HEK293 (cell line): ENCODE measurements at regions not wholly inside any gene's neighbourhood (a gene's known extent, or its start where the extent isn't known, plus 50 kb on each side); places are given as distances from the start of the nearest gene placed in this dataset.

Source experiments
- CTCF ChIA-PET: fragments of 350-600 bp; formaldehyde crosslinking; extraction: SDS; loops from one replicate; lab custom pipeline; 2021; ENCODE audit warnings: antibody characterized with exemption; lab: Yijun Ruan, JAX
- POLR2A ChIA-PET: fragments of 300-600 bp; formaldehyde crosslinking; extraction: SDS; loops from one replicate; lab custom pipeline; 2020; ENCODE audit warnings: antibody characterized with exemption, inconsistent platforms; lab: Yijun Ruan, JAX
- H3K27ac ChIP-seq: fragments of 200-500 bp; sonication (Bioruptor generic); 2 replicates; pipeline ENCODE4 v1.5.1; 2014; ENCODE audit warnings: low read depth, low read length, control low read depth, inconsistent platforms; ENCODE audit errors: extremely low read depth
- H3K36me3 ChIP-seq, 2 experiments: fragments of 200-500 bp in 1 of 2; sonication (Bioruptor generic) in 1 of 2; 1 replicate in 1 of 2; 2 replicates in 1 of 2; pipeline ENCODE4 v1.5.1; 2014 to 2017; ENCODE audit warnings: inconsistent platforms in 2 of 2, low read length in 2 of 2; ENCODE audit not compliant: control insufficient read depth in 2 of 2, insufficient read depth in 1 of 2
- H3K4me1 ChIP-seq: fragments of 200-500 bp; sonication (Bioruptor generic); 2 replicates; pipeline ENCODE4 v1.5.1; 2014; ENCODE audit warnings: mild to moderate bottlenecking, low read length, inconsistent platforms; ENCODE audit not compliant: control insufficient read depth, insufficient read depth
- H3K4me3 ChIP-seq: 2 replicates; pipeline ENCODE4 v1.5.1; 2011; ENCODE audit warnings: low read depth, mild to moderate bottlenecking, control low read depth, low read length, moderate library complexity
- H3K9me3 ChIP-seq: fragments of 200-500 bp; sonication (Bioruptor generic); 2 replicates; pipeline ENCODE4 v1.5.1; 2014; ENCODE audit warnings: low read depth, low read length, inconsistent platforms; ENCODE audit not compliant: control insufficient read depth, insufficient read depth
- FEZF1 ChIP-seq: fragments of 450-650 bp; formaldehyde crosslinking; IDR thresholded peaks from 2 replicates; pipeline ENCODE4 v1.5.1; 2016; ENCODE audit warnings: missing biosample characterization, missing genetic modification characterization
- GFI1B ChIP-seq: fragments of 450-650 bp; formaldehyde crosslinking; IDR thresholded peaks from 2 replicates; pipeline ENCODE4 v1.5.1; 2016; ENCODE audit warnings: missing biosample characterization, missing genetic modification characterization
- HOXD13 ChIP-seq: sonication (generic); formaldehyde crosslinking; IDR thresholded peaks from 2 replicates; pipeline ENCODE4 v1.8.0; 2022; ENCODE audit warnings: missing genetic modification reagents, borderline replicate concordance
- KLF9 ChIP-seq: fragments of 450-650 bp; formaldehyde crosslinking; IDR thresholded peaks from 2 replicates; pipeline ENCODE4 v1.5.1; 2016; ENCODE audit warnings: missing biosample characterization, missing genetic modification characterization, low read depth
- PRDM1 ChIP-seq: fragments of 450-650 bp; formaldehyde crosslinking; IDR thresholded peaks from 2 replicates; pipeline ENCODE4; 2016; ENCODE audit warnings: missing biosample characterization, missing genetic modification characterization
- SALL2 ChIP-seq: fragments of 450-650 bp; formaldehyde crosslinking; IDR thresholded peaks from 2 replicates; pipeline ENCODE4 v1.5.0; 2017; ENCODE audit warnings: missing biosample characterization, mild to moderate bottlenecking, missing genetic modification characterization, borderline replicate concordance
- SP3 ChIP-seq: fragments of 450-650 bp; formaldehyde crosslinking; IDR thresholded peaks from 2 replicates; pipeline ENCODE4 v1.5.1; 2016; ENCODE audit warnings: missing biosample characterization, missing genetic modification characterization
- TCF7L2 ChIP-seq: IDR thresholded peaks from 2 replicates; pipeline ENCODE4 v1.6.1; 2011; ENCODE audit warnings: low read depth, mild to moderate bottlenecking, inconsistent platforms, low read length, moderate library complexity, borderline replicate concordance
- YY2 ChIP-seq: fragments of 450-650 bp; formaldehyde crosslinking; IDR thresholded peaks from 2 replicates; pipeline ENCODE4 v1.5.1; 2016; ENCODE audit warnings: missing biosample characterization, missing genetic modification characterization
- ZBTB7A ChIP-seq: fragments of 450-650 bp; formaldehyde crosslinking; IDR thresholded peaks from 2 replicates; pipeline ENCODE4 v1.5.1; 2016; ENCODE audit warnings: low read depth, missing biosample characterization, missing genetic modification characterization
- ZNF324 ChIP-seq: fragments of 450-650 bp; formaldehyde crosslinking; IDR thresholded peaks from 2 replicates; pipeline ENCODE4 v1.5.1; 2016; ENCODE audit warnings: missing biosample characterization, missing genetic modification characterization
- ZNF341 ChIP-seq: fragments of 450-650 bp; formaldehyde crosslinking; IDR thresholded peaks from 2 replicates; pipeline ENCODE4; 2016; ENCODE audit warnings: low read depth, missing biosample characterization, missing genetic modification characterization
- ZNF514 ChIP-seq: fragments of 450-650 bp; formaldehyde crosslinking; IDR thresholded peaks from 2 replicates; pipeline ENCODE4 v1.5.1; 2016; ENCODE audit warnings: missing biosample characterization, missing genetic modification characterization
- ZNF600 ChIP-seq: fragments of 450-650 bp; formaldehyde crosslinking; IDR thresholded peaks from 2 replicates; pipeline ENCODE4 v1.5.1; 2016; ENCODE audit warnings: missing biosample characterization, missing genetic modification characterization
- ZNF660 ChIP-seq: fragments of 450-650 bp; IDR thresholded peaks from 2 replicates; pipeline ENCODE4 v1.5.1; 2018; ENCODE audit warnings: missing biosample characterization, mild to moderate bottlenecking, missing genetic modification characterization
- ZNF76 ChIP-seq: fragments of 450-650 bp; formaldehyde crosslinking; IDR thresholded peaks from 2 replicates; pipeline ENCODE4; 2016; ENCODE audit warnings: low read depth, missing biosample characterization, missing genetic modification characterization, borderline replicate concordance
- ZSCAN16 ChIP-seq: fragments of 450-650 bp; formaldehyde crosslinking; IDR thresholded peaks from 2 replicates; pipeline ENCODE4 v1.5.1; 2016; ENCODE audit warnings: missing biosample characterization, missing genetic modification characterization
- ZSCAN18 ChIP-seq: fragments of 450-650 bp; formaldehyde crosslinking; IDR thresholded peaks from 2 replicates; pipeline ENCODE4 v1.5.1; 2016; ENCODE audit warnings: missing biosample characterization, missing genetic modification characterization
- ZSCAN30 ChIP-seq: fragments of 450-650 bp; IDR thresholded peaks from 2 replicates; pipeline ENCODE4 v1.5.1; 2018; ENCODE audit warnings: missing biosample characterization, mild to moderate bottlenecking, missing genetic modification characterization, moderate library complexity
- TF ChIP-seq, protein P1 (sequence below): fragments of 450-650 bp; formaldehyde crosslinking; IDR thresholded peaks from 2 replicates; pipeline ENCODE4 v1.5.1; 2016; ENCODE audit warnings: missing biosample characterization, missing genetic modification characterization, low read depth
- TF ChIP-seq, protein P2 (sequence below): fragments of 450-650 bp; formaldehyde crosslinking; IDR thresholded peaks from 2 replicates; pipeline ENCODE4 v1.5.1; 2016; ENCODE audit warnings: missing biosample characterization, missing genetic modification characterization, borderline replicate concordance
- TF ChIP-seq, protein P3 (sequence below): fragments of 450-650 bp; formaldehyde crosslinking; IDR thresholded peaks from 2 replicates; pipeline ENCODE4 v1.5.1; 2016; ENCODE audit warnings: missing biosample characterization, missing genetic modification characterization, low read depth

- TF ChIP-seq ZNF660 (tag by site-specific recombination) (no peak), TCF7L2 (no peak), GFI1B (tag by site-specific recombination) (no peak), KLF9 (no peak), PRDM1 (tag by site-specific recombination) (no peak), ZSCAN18 (no peak)
Observed at GRCh38 chr20:22909436-22909835, 125.7 kb upstream of the SSTR4 start (continued).

DNA sequence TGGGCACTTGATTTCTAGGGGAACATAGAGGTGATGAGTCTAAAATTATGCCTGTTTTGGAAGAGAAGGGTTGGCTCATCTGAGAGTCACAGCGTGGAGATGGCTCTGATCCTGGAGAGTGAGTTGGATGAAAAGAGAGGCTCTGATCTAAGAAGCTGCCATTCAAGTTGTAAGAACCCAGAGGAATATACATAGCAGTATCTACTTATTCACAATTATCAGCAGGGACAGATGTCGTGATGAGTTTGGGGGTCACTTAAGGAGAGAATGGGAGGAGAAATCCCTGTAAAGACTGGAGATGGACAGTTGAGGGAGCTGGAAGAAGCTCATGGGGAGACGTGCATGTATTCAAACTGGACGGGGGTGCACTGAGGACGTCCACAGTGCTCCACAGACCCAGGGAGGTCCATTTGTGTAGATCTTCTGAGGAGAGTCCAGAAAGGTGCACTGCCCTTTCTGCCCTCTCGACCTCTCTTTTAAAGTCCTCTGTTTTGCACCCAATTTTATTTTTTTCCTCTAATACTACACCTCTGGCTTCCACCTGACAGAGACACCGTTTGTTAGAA, 124.7 kb upstream of the SSTR4 start:
- no peak overlapping the region for H3K4me3 ChIP-seq
- no peak overlapping the region for H3K27ac ChIP-seq
- H3K9me3 ChIP-seq, result no peaks in the 10 kb centered on the region
- ChIA-PET CTCF (interaction anchor here (0.5 to 0.7 kb wide), 2 partner anchors 63 to 440 kb away, joined by 3 read pairs; no protein-coding TSS in a partner anchor), POLR2A (no interaction called here)
- no peaks in the 10 kb centered on the region for H3K4me1 ChIP-seq
- no peaks in the 10 kb centered on the region for H3K36me3 ChIP-seq
- no peak for TF ChIP-seq ZNF324 (tag by site-specific recombination)
- TF ChIP-seq, protein P1, sequence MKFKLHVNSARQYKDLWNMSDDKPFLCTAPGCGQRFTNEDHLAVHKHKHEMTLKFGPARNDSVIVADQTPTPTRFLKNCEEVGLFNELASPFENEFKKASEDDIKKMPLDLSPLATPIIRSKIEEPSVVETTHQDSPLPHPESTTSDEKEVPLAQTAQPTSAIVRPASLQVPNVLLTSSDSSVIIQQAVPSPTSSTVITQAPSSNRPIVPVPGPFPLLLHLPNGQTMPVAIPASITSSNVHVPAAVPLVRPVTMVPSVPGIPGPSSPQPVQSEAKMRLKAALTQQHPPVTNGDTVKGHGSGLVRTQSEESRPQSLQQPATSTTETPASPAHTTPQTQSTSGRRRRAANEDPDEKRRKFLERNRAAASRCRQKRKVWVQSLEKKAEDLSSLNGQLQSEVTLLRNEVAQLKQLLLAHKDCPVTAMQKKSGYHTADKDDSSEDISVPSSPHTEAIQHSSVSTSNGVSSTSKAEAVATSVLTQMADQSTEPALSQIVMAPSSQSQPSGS (tag by site-specific recombination), result no peak
- TF ChIP-seq HOXD13 (CRISPR knock-in tag), result no peak
- TF ChIP-seq, protein P2, sequence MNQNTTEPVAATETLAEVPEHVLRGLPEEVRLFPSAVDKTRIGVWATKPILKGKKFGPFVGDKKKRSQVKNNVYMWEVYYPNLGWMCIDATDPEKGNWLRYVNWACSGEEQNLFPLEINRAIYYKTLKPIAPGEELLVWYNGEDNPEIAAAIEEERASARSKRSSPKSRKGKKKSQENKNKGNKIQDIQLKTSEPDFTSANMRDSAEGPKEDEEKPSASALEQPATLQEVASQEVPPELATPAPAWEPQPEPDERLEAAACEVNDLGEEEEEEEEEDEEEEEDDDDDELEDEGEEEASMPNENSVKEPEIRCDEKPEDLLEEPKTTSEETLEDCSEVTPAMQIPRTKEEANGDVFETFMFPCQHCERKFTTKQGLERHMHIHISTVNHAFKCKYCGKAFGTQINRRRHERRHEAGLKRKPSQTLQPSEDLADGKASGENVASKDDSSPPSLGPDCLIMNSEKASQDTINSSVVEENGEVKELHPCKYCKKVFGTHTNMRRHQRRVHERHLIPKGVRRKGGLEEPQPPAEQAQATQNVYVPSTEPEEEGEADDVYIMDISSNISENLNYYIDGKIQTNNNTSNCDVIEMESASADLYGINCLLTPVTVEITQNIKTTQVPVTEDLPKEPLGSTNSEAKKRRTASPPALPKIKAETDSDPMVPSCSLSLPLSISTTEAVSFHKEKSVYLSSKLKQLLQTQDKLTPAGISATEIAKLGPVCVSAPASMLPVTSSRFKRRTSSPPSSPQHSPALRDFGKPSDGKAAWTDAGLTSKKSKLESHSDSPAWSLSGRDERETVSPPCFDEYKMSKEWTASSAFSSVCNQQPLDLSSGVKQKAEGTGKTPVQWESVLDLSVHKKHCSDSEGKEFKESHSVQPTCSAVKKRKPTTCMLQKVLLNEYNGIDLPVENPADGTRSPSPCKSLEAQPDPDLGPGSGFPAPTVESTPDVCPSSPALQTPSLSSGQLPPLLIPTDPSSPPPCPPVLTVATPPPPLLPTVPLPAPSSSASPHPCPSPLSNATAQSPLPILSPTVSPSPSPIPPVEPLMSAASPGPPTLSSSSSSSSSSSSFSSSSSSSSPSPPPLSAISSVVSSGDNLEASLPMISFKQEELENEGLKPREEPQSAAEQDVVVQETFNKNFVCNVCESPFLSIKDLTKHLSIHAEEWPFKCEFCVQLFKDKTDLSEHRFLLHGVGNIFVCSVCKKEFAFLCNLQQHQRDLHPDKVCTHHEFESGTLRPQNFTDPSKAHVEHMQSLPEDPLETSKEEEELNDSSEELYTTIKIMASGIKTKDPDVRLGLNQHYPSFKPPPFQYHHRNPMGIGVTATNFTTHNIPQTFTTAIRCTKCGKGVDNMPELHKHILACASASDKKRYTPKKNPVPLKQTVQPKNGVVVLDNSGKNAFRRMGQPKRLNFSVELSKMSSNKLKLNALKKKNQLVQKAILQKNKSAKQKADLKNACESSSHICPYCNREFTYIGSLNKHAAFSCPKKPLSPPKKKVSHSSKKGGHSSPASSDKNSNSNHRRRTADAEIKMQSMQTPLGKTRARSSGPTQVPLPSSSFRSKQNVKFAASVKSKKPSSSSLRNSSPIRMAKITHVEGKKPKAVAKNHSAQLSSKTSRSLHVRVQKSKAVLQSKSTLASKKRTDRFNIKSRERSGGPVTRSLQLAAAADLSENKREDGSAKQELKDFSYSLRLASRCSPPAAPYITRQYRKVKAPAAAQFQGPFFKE (tag by site-specific recombination), result no peak
- no peak for TF ChIP-seq YY2 (tag by site-specific recombination)
- no peak for TF ChIP-seq ZSCAN30 (tag by site-specific recombination)
- TF ChIP-seq ZNF341 (tag by site-specific recombination), result no peak
- TF ChIP-seq ZNF514 (tag by site-specific recombination), result no peak
- no peak for TF ChIP-seq FEZF1 (tag by site-specific recombination)
- TF ChIP-seq ZNF76 (tag by site-specific recombination), result no peak
- TF ChIP-seq SALL2 (tag by site-specific recombination), result no peak
- TF ChIP-seq ZSCAN16, result no peak
- no peak for TF ChIP-seq SP3
- TF ChIP-seq, protein P3, sequence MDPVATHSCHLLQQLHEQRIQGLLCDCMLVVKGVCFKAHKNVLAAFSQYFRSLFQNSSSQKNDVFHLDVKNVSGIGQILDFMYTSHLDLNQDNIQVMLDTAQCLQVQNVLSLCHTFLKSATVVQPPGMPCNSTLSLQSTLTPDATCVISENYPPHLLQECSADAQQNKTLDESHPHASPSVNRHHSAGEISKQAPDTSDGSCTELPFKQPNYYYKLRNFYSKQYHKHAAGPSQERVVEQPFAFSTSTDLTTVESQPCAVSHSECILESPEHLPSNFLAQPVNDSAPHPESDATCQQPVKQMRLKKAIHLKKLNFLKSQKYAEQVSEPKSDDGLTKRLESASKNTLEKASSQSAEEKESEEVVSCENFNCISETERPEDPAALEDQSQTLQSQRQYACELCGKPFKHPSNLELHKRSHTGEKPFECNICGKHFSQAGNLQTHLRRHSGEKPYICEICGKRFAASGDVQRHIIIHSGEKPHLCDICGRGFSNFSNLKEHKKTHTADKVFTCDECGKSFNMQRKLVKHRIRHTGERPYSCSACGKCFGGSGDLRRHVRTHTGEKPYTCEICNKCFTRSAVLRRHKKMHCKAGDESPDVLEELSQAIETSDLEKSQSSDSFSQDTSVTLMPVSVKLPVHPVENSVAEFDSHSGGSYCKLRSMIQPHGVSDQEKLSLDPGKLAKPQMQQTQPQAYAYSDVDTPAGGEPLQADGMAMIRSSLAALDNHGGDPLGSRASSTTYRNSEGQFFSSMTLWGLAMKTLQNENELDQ (tag by site-specific recombination), result no peak
- TF ChIP-seq ZBTB7A, result no peak
- no peak for TF ChIP-seq ZNF600 (tag by site-specific recombination)
